MM.1S (cell line): ENCODE measurements at regions not wholly inside any gene's neighbourhood (a gene's known extent, or its start where the extent isn't known, plus 50 kb on each side); places are given as distances from the start of the nearest gene placed in this dataset.

Source experiments
- DNase-seq: peaks from one replicate; pipeline ENCODE4 v3.0.0-alpha.2; 2015
- H2AFZ ChIP-seq: fragments of 300-600 bp; sonication (generic); 2 replicates; pipeline ENCODE4 v1.6.0; 2016; ENCODE audit warnings: antibody characterized with exemption, low read length
- H3F3A ChIP-seq: fragments of 300-600 bp; sonication (generic); 2 replicates; pipeline ENCODE4 v1.6.1; 2016; ENCODE audit warnings: mild to moderate bottlenecking, antibody characterized with exemption, low read length, moderate library complexity, mixed read lengths; ENCODE audit not compliant: insufficient read depth
- H3K27ac ChIP-seq: fragments of 300-600 bp; sonication (generic); 2 replicates; pipeline ENCODE4 v1.5.1; 2016; ENCODE audit warnings: mild to moderate bottlenecking, low read length
- H3K27me3 ChIP-seq: fragments of 300-600 bp; sonication (generic); replicated peaks from 2 replicates; pipeline ENCODE4 v1.6.0; 2016; ENCODE audit warnings: low read length; ENCODE audit not compliant: insufficient read depth
- H3K36me3 ChIP-seq: fragments of 300-600 bp; sonication (generic); replicated peaks from 2 replicates; pipeline ENCODE4 v1.6.1; 2016; ENCODE audit warnings: mild to moderate bottlenecking, low read length, mixed read lengths; ENCODE audit not compliant: insufficient read depth
- H3K4me1 ChIP-seq: fragments of 300-600 bp; sonication (generic); 2 replicates; pipeline ENCODE4 v1.6.1; 2016; ENCODE audit warnings: low read length, mixed read lengths
- H3K4me2 ChIP-seq: fragments of 300-600 bp; sonication (generic); 2 replicates; pipeline ENCODE4 v1.6.0; 2016; ENCODE audit warnings: low read depth, low read length
- H3K4me3 ChIP-seq: fragments of 300-600 bp; sonication (generic); 2 replicates; pipeline ENCODE4 v1.5.1; 2016; ENCODE audit warnings: low read length, mixed read lengths
- H3K79me2 ChIP-seq: fragments of 300-600 bp; sonication (generic); 2 replicates; pipeline ENCODE4 v1.6.1; 2016; ENCODE audit warnings: mixed run types, low read length, mixed read lengths
- H3K9ac ChIP-seq: fragments of 300-600 bp; sonication (generic); 2 replicates; pipeline ENCODE4 v1.6.1; 2016; ENCODE audit warnings: low read length, mixed read lengths
- H3K9me2 ChIP-seq: fragments of 300-600 bp; sonication (generic); replicated peaks from 2 replicates; pipeline ENCODE4 v1.6.1; 2016; ENCODE audit warnings: mild to moderate bottlenecking, low read length, mixed read lengths; ENCODE audit not compliant: insufficient read depth
- H3K9me3 ChIP-seq: fragments of 300-600 bp; sonication (generic); replicated peaks from 2 replicates; pipeline ENCODE4 v1.6.1; 2016; ENCODE audit warnings: mild to moderate bottlenecking, low read length, mixed read lengths; ENCODE audit not compliant: insufficient read depth
- H4K20me1 ChIP-seq: fragments of 300-600 bp; sonication (generic); 2 replicates; pipeline ENCODE4 v1.6.1; 2016; ENCODE audit warnings: mild to moderate bottlenecking, low read length, moderate library complexity, mixed read lengths; ENCODE audit not compliant: insufficient read depth
- CTCF ChIP-seq: fragments of 300-600 bp; sonication (generic); IDR thresholded peaks from 2 replicates; pipeline ENCODE4 v1.5.1; 2016; ENCODE audit warnings: antibody characterized with exemption, low read length, mixed read lengths
- EZH2 ChIP-seq: fragments of 300-600 bp; sonication (generic); optimal IDR thresholded peaks from 2 replicates; pipeline ENCODE3; 2017; ENCODE audit warnings: low read depth, mild to moderate bottlenecking, antibody characterized with exemption, low read length, mixed read lengths
- EZH2phosphoT487 ChIP-seq: fragments of 300-600 bp; sonication (generic); IDR thresholded peaks from 2 replicates; pipeline ENCODE4 v1.6.1; 2018; ENCODE audit warnings: antibody characterized with exemption, low read length

- Histone ChIP-seq H3K4me3 (no peak overlapping the region), H3K27ac (no peak overlapping the region), H3K27me3 (no peaks in the 10 kb centered on the region), H3F3A (no peaks in the 10 kb centered on the region), H2AFZ (no peak overlapping the region), H3K9me2 (no peaks in the 10 kb centered on the region), H3K4me2 (no peak overlapping the region), H3K36me3 (no peaks in the 10 kb centered on the region), H3K79me2 (no peaks in the 10 kb centered on the region), H3K9me3 (no peaks in the 10 kb centered on the region), H3K4me1 (no peaks in the 10 kb centered on the region), H3K9ac (no peak overlapping the region), H4K20me1 (no peaks in the 10 kb centered on the region)
- TF ChIP-seq EZH2phosphoT487 (no peak), EZH2 (no peak), CTCF (no peak)
- DNase-seq, result no peak
These were observed 203.5 kb upstream of the PLXNC1 start for GRCh38 chr12:93944911-93945310.

GRCh38 chr12:93946542-93947150, 201.7 kb upstream of the PLXNC1 start:
- Histone ChIP-seq H4K20me1 (no peaks in the 10 kb centered on the region), H3K79me2 (no peaks in the 10 kb centered on the region), H3K9me2 (no peaks in the 10 kb centered on the region), H3K4me1 (no peaks in the 10 kb centered on the region), H3K4me2 (no peak overlapping the region), H3K9me3 (no peaks in the 10 kb centered on the region), H3K27ac (no peak overlapping the region), H3K4me3 (no peak overlapping the region), H3K27me3 (no peaks in the 10 kb centered on the region), H2AFZ (no peak overlapping the region), H3K36me3 (no peaks in the 10 kb centered on the region), H3F3A (no peaks in the 10 kb centered on the region), H3K9ac (no peak overlapping the region)
- DNase-seq, result no peak
- TF ChIP-seq EZH2 (no peak), CTCF (no peak)

- Histone ChIP-seq H3K27ac (no peak overlapping the region), H3K9ac (no peak overlapping the region), H3K79me2 (no peaks in the 10 kb centered on the region), H3K27me3 (no peaks in the 10 kb centered on the region), H3K9me3 (no peaks in the 10 kb centered on the region), H3K4me1 (no peaks in the 10 kb centered on the region), H3K36me3 (no peaks in the 10 kb centered on the region), H3F3A (no peaks in the 10 kb centered on the region), H3K4me3 (no peak overlapping the region), H3K9me2 (no peaks in the 10 kb centered on the region), H2AFZ (no peak overlapping the region), H4K20me1 (no peaks in the 10 kb centered on the region), H3K4me2 (no peak overlapping the region)
- DNase-seq, result no peak
- TF ChIP-seq EZH2phosphoT487, result no peak
- TF ChIP-seq EZH2, result no peak
- TF ChIP-seq CTCF, result no peak
These were observed 200.9 kb upstream of the PLXNC1 start for GRCh38 chr12:93947486-93947885.
